Cardiac fibroblast (primary cell): ENCODE measurements at regions not wholly inside any gene's neighbourhood (a gene's known extent, or its start where the extent isn't known, plus 50 kb on each side); places are given as distances from the start of the nearest gene placed in this dataset.

Source experiments
- DNase-seq, 2 donors: peaks; one replicate each; pipeline versions ENCODE4 v3.0.0 to v3.0.0-alpha.2; 2010; ENCODE audit warnings: low read depth in 2 of 2
- H3K4me3 ChIP-seq, 2 donors: replicated peaks in 1 of 2; 1 replicate in 1 of 2; 2 replicates in 1 of 2; pipeline ENCODE4 v1.5.1; 2011; ENCODE audit warnings: low read depth in 2 of 2, low read length in 2 of 2, mild to moderate bottlenecking in 2 of 2, moderate library complexity in 1 of 2
- TF ChIP-seq, protein P1 (sequence below): IDR thresholded peaks from one replicate; pipeline ENCODE4 v1.5.1; 2011; ENCODE audit warnings: low read depth, mild to moderate bottlenecking, low read length, inconsistent platforms

DNA sequence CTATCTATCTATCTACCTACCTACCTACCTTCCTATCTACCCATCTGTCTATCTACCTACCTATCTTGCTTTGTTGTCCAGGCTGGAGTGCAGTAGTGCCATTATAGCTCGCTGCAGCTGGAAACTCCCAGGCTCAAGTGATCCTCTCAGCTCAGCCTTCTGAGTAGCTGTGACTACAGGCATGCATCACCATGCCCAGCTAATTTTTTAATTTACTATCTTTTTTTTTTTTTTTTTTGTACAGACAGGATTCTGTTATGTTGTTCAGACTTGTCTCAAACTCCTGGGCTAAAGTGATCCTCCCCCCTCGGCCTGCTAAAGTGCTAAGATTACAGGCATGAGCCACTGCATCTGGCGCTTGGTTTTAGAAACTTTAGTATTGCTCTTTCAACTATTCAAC lies 762.4 kb downstream of the SLC6A15 start:
- TF ChIP-seq, protein P1, sequence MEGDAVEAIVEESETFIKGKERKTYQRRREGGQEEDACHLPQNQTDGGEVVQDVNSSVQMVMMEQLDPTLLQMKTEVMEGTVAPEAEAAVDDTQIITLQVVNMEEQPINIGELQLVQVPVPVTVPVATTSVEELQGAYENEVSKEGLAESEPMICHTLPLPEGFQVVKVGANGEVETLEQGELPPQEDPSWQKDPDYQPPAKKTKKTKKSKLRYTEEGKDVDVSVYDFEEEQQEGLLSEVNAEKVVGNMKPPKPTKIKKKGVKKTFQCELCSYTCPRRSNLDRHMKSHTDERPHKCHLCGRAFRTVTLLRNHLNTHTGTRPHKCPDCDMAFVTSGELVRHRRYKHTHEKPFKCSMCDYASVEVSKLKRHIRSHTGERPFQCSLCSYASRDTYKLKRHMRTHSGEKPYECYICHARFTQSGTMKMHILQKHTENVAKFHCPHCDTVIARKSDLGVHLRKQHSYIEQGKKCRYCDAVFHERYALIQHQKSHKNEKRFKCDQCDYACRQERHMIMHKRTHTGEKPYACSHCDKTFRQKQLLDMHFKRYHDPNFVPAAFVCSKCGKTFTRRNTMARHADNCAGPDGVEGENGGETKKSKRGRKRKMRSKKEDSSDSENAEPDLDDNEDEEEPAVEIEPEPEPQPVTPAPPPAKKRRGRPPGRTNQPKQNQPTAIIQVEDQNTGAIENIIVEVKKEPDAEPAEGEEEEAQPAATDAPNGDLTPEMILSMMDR = no peak
- H3K4me3 ChIP-seq = no peak overlapping the region
- DNase-seq = no peak

DNA sequence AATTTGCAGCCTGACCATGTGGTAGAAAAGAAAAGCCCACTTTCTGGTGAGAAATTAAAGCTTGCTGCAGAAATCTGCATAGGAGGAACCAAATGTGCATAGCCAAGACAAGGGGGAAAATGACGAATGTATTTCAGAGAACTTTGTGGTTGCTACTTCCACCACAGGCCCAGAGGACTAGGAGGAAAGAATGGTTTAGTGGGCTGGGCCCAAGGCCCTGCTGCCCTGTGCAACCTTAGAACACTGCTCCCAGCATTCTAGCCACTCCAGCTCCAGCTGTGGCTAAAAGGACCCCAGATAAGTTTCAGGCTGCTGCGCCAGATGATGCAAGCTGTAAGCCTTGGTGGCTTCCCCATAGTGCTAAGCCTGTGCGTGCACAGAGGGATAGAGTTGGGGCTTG lies 764.3 kb downstream of the SLC6A15 start:
- DNase-seq = no peak
- TF ChIP-seq, protein P1 = no peak
- H3K4me3 ChIP-seq = no peak overlapping the region

DNA sequence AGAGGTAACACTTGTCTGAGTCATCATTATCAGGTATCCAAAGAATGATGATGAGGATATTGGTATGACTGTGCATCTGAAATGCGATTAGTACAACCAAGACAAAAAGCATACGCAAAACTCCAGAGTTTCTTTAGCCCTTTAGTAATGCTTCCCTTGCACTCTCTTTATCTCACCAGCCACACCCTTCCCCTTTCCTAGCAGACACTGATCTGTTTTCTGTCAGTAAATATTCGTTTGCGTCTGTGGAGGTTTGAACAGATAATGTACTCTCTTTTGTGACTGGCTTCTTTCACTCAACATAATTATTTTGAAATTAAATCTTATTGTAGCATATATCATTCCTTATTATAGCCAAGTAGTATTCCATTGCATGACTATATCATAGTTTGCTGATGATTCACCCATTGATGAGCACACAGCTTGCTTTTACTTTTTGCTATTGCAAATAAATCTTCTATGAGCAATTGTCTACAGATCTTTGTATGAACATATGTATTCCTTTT lies 775.7 kb downstream of the SLC6A15 start:
- DNase-seq = peak; percentile 5 to 61
- TF ChIP-seq, protein P1 = no peak
- no peak overlapping the region for H3K4me3 ChIP-seq

DNA sequence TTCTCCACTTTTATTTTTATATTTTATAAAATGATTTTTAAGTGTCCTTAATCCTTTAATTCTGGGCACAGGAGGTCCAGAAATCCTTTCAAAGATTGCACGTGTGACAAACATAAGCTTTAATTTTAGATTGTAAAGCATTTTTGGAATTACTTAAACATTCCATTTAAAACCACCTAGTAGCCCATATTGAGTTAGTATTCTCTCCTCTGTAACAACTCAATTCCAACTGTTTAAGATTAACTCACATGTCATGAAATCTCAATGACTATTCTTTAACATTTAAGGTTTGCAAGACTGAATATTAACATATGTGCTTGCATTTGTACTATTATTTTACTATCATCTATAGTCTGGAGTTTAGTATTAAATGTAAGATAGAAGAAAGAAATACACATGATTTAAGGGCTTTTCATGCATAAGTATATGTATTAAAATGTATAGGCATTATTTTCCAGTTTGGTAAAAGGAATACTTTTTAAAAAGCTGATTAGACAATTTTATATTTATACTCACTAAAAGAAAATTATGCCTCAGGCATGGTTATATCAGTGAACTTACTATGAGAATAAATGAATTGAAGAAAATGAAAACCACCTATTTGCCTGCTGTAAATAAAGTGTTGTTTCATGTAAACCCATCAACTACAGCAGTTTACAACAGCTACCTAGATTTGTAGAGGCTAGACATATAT lies 776.9 kb downstream of the SLC6A15 start:
- no peak for DNase-seq
- H3K4me3 ChIP-seq = no peak overlapping the region
- TF ChIP-seq, protein P1 = no peak

DNA sequence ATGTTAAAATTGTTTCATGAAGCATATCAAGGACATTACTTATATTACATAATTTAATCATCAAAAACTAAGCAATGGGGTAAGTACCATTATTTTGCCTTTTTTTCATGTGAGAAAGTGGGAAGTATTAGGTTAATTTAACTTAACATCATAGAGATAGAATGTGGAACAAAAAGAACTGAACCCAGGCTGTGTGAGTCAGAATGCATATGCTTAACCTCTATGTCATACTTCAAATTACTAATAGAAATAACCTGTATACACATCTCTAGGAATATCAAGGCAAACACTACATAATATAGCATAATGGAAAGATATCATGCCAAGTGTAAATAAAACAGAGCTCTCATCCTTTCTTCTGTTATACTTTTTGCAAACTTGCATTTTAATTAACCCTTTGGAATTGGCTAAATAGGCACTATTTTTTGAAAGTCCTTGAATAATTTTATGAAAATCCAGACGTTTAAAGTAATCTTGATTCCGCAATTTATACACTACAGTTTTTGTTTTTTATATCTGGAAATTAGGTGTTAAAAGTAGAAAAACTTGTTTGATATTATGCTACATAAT lies 777.7 kb downstream of the SLC6A15 start:
- no peak for DNase-seq
- TF ChIP-seq, protein P1 = no peak
- H3K4me3 ChIP-seq = no peak overlapping the region

DNA sequence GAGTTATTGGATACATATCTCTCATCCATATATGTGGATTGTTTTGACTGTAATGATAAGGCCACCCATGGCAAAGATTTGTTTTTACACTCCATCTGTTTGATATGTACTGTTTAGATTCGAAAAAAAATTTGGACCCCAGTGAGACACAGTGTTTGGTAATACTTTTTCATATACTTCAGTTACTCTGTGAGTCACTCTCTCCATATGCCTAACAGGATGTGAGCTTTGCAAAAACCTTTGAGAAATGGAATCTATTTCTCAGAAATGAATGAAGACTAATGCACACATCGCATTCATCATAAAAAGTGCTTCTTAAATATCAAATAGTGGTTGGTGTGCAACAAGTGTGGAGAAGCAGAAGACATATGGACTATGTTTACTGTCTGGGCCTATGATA lies 781.5 kb downstream of the SLC6A15 start:
- TF ChIP-seq, protein P1 = no peak
- H3K4me3 ChIP-seq = no peak overlapping the region
- DNase-seq = peak; percentile 42 to 51
